ENCODE measurements at regions not wholly inside any gene's neighbourhood (a gene's known extent, or its start where the extent isn't known, plus 50 kb on each side); places are given as distances from the start of the nearest gene placed in this dataset.

DNA sequence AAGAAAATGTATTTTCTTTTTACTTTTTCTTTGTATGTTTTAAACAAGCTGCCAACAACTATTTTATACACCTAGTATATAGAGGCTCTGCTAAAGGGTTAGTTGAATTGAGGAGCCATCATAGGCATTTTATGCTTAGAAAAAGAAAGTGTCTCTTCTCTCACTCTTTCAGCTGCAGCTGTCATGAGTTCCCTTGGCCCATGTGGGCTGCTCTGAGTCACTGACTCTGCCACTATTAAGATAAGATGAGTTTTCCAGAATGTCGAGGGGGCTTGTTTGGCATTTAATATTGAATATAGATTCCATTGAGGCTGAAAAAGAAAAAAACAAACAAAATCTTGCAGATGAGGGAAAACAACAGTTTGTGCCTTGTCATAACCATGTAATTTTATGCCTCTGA is 126.0 kb upstream of the PAQR3 start:
- intact Hi-C loops (cut with micrococcal nuclease; ENCODE audit: unreplicated experiment) = no loop called here
- Histone ChIP-seq H3K27me3 (ENCODE audit: control insufficient read depth, insufficient read depth, low read length) (no peaks in the 10 kb centered on the region), H3K9me3 (ENCODE audit: control insufficient read depth, insufficient read depth, low read depth, low read length) (no peaks in the 10 kb centered on the region), H3K4me3 (ENCODE audit: low read depth in 2 of 2, low read length in 2 of 2) (no peak overlapping the region), H3K36me3 (ENCODE audit: control insufficient read depth, insufficient read depth, low read length) (no peaks in the 10 kb centered on the region), H3K27ac (ENCODE audit: low read length) (no peak overlapping the region), H3K4me1 (ENCODE audit: control insufficient read depth, insufficient read depth, low read length) (no peaks in the 10 kb centered on the region)
- ATAC-seq = no peak
- TF ChIP-seq SIN3A (IDR thresholded peaks at IDR 0.05; ENCODE audit: borderline replicate concordance, insufficient read depth, low read depth, low read length) (no peak), TCF7L2 (IDR thresholded peaks at IDR 0.05; ENCODE audit: low read depth, low read length) (no peak), POLR2AphosphoS5 (IDR thresholded peaks at IDR 0.05; ENCODE audit: low read depth, low read length) (no peak)
- TF ChIP-seq, protein P1, sequence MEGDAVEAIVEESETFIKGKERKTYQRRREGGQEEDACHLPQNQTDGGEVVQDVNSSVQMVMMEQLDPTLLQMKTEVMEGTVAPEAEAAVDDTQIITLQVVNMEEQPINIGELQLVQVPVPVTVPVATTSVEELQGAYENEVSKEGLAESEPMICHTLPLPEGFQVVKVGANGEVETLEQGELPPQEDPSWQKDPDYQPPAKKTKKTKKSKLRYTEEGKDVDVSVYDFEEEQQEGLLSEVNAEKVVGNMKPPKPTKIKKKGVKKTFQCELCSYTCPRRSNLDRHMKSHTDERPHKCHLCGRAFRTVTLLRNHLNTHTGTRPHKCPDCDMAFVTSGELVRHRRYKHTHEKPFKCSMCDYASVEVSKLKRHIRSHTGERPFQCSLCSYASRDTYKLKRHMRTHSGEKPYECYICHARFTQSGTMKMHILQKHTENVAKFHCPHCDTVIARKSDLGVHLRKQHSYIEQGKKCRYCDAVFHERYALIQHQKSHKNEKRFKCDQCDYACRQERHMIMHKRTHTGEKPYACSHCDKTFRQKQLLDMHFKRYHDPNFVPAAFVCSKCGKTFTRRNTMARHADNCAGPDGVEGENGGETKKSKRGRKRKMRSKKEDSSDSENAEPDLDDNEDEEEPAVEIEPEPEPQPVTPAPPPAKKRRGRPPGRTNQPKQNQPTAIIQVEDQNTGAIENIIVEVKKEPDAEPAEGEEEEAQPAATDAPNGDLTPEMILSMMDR (IDR thresholded peaks at IDR 0.05) = no peak
- TF ChIP-seq, protein P2, sequence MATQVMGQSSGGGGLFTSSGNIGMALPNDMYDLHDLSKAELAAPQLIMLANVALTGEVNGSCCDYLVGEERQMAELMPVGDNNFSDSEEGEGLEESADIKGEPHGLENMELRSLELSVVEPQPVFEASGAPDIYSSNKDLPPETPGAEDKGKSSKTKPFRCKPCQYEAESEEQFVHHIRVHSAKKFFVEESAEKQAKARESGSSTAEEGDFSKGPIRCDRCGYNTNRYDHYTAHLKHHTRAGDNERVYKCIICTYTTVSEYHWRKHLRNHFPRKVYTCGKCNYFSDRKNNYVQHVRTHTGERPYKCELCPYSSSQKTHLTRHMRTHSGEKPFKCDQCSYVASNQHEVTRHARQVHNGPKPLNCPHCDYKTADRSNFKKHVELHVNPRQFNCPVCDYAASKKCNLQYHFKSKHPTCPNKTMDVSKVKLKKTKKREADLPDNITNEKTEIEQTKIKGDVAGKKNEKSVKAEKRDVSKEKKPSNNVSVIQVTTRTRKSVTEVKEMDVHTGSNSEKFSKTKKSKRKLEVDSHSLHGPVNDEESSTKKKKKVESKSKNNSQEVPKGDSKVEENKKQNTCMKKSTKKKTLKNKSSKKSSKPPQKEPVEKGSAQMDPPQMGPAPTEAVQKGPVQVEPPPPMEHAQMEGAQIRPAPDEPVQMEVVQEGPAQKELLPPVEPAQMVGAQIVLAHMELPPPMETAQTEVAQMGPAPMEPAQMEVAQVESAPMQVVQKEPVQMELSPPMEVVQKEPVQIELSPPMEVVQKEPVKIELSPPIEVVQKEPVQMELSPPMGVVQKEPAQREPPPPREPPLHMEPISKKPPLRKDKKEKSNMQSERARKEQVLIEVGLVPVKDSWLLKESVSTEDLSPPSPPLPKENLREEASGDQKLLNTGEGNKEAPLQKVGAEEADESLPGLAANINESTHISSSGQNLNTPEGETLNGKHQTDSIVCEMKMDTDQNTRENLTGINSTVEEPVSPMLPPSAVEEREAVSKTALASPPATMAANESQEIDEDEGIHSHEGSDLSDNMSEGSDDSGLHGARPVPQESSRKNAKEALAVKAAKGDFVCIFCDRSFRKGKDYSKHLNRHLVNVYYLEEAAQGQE (IDR thresholded peaks at IDR 0.05; ENCODE audit: insufficient read depth in 1 of 2, low read depth in 2 of 2, low read length in 1 of 2) = no peak
- BruUV-seq (replicated peaks) = no TSS peak
- in situ Hi-C loops (cut with HindIII; ENCODE audit: low pct_unique_long_range_greater_than_20kb, low sequenced_read_pairs) = no loop called here
- DNase-seq (ENCODE audit: low read depth, low spot score) = no peak
- POLR2A ChIA-PET = no interaction called here
- CTCF ChIA-PET = no interaction called here

GRCh38 chr4:79064806-79065205 is 125.6 kb upstream of the PAQR3 start:
- ATAC-seq = no peak
- no TSS peak for BruUV-seq (replicated peaks)
- DNase-seq (ENCODE audit: low read depth, low spot score) = no peak
- intact Hi-C loops (cut with micrococcal nuclease; ENCODE audit: unreplicated experiment) (no loop called here), in situ Hi-C loops (cut with HindIII; ENCODE audit: low pct_unique_long_range_greater_than_20kb, low sequenced_read_pairs) (no loop called here)
- no peak for TF ChIP-seq SIN3A (IDR thresholded peaks at IDR 0.05; ENCODE audit: borderline replicate concordance, insufficient read depth, low read depth, low read length)
- TF ChIP-seq, protein P2 (IDR thresholded peaks at IDR 0.05; ENCODE audit: insufficient read depth in 1 of 2, low read depth in 2 of 2, low read length in 1 of 2) = no peak
- TF ChIP-seq, protein P1 (IDR thresholded peaks at IDR 0.05) = no peak
- TF ChIP-seq POLR2AphosphoS5 (IDR thresholded peaks at IDR 0.05; ENCODE audit: low read depth, low read length) = no peak
- Histone ChIP-seq H3K4me3 (ENCODE audit: low read depth in 2 of 2, low read length in 2 of 2) (no peak overlapping the region), H3K27ac (ENCODE audit: low read length) (no peak overlapping the region), H3K27me3 (ENCODE audit: control insufficient read depth, insufficient read depth, low read length) (no peaks in the 10 kb centered on the region), H3K4me1 (ENCODE audit: control insufficient read depth, insufficient read depth, low read length) (no peaks in the 10 kb centered on the region), H3K9me3 (ENCODE audit: control insufficient read depth, insufficient read depth, low read depth, low read length) (no peaks in the 10 kb centered on the region), H3K36me3 (ENCODE audit: control insufficient read depth, insufficient read depth, low read length) (no peaks in the 10 kb centered on the region)
- ChIA-PET CTCF (no interaction called here), POLR2A (no interaction called here)

Measured in Panc1 (cell line).